WTC11 (cell line): ENCODE measurements at regions not wholly inside any gene's neighbourhood (a gene's known extent, or its start where the extent isn't known, plus 50 kb on each side); places are given as distances from the start of the nearest gene placed in this dataset.

Experiments used
- ATAC-seq: fragments of 200-7000 bp; cut with Tn5 transposase; 2 replicates; pipeline ENCODE4 v1.10.0; 2021; ENCODE audit warnings: mild to moderate bottlenecking, moderate library complexity
- CTCF ChIA-PET: fragments of 300-600 bp; sonication (Branson Sonifier 250); formaldehyde crosslinking; loops from one replicate; lab custom pipeline; 2021; ENCODE audit warnings: antibody characterized with exemption; lab: Charles Lee
- POLR2A ChIA-PET: fragments of 350-600 bp; sonication (Branson Sonifier 250); formaldehyde crosslinking; loops from one replicate; lab custom pipeline; 2021; ENCODE audit warnings: antibody characterized with exemption; lab: Charles Lee
- DNase-seq: peaks from one replicate; pipeline ENCODE4 v3.0.0; 2021; ENCODE audit warnings: low spot score
- H3K27ac Mint-ChIP-seq: 2 replicates; pipeline ENCODE4 v1.8.0; 2021; ENCODE audit warnings: mixed read lengths
- H3K27me3 Mint-ChIP-seq: 2 replicates; pipeline ENCODE4 v1.8.0; 2021; ENCODE audit warnings: low read depth, mild to moderate bottlenecking, moderate library complexity, mixed read lengths
- H3K36me3 Mint-ChIP-seq: 2 replicates; pipeline ENCODE4 v1.8.0; 2021; ENCODE audit warnings: mixed read lengths
- H3K4me1 Mint-ChIP-seq: 2 replicates; pipeline ENCODE4 v1.8.0; 2022; ENCODE audit warnings: mixed read lengths
- H3K4me3 Mint-ChIP-seq: 2 replicates; pipeline ENCODE4 v1.8.0; 2021; ENCODE audit warnings: mild to moderate bottlenecking, moderate library complexity, mixed read lengths
- H3K9me3 Mint-ChIP-seq: 2 replicates; pipeline ENCODE4 v1.8.0; 2021; ENCODE audit warnings: mixed read lengths
- AFF4 ChIP-seq: sonication (generic); formaldehyde crosslinking; IDR thresholded peaks from 2 replicates; pipeline ENCODE4 v1.8.1; 2023; ENCODE audit warnings: mild to moderate bottlenecking, missing genetic modification reagents, borderline replicate concordance
- CREM ChIP-seq: sonication (generic); formaldehyde crosslinking; IDR thresholded peaks from 2 replicates; pipeline ENCODE4 v1.8.1; 2022; ENCODE audit warnings: mild to moderate bottlenecking, missing genetic modification reagents, moderate library complexity
- ESRRA ChIP-seq: sonication (generic); formaldehyde crosslinking; IDR thresholded peaks from 2 replicates; pipeline ENCODE4 v1.8.1; 2022; ENCODE audit warnings: mild to moderate bottlenecking, missing genetic modification reagents, borderline replicate concordance
- FOXK1 ChIP-seq: sonication (generic); formaldehyde crosslinking; IDR thresholded peaks from 2 replicates; pipeline ENCODE4 v1.8.0; 2022; ENCODE audit warnings: mild to moderate bottlenecking, moderate library complexity, missing genetic modification reagents
- HMGA2 ChIP-seq: fragments of 250-450 bp; sonication (Bioruptor Pico); IDR thresholded peaks from 2 replicates; pipeline ENCODE4 v1.4.0; 2021; ENCODE audit warnings: mild to moderate bottlenecking, moderate library complexity
- IRF1 ChIP-seq: sonication (generic); formaldehyde crosslinking; IDR thresholded peaks from 2 replicates; pipeline ENCODE4 v1.8.0; 2023; ENCODE audit warnings: missing genetic modification reagents
- KAT7 ChIP-seq: sonication (generic); formaldehyde crosslinking; IDR thresholded peaks from 2 replicates; pipeline ENCODE4 v1.8.1; 2023; ENCODE audit warnings: missing genetic modification reagents, mild to moderate bottlenecking, borderline replicate concordance
- MAX ChIP-seq: sonication (generic); formaldehyde crosslinking; IDR thresholded peaks from 2 replicates; pipeline ENCODE4 v1.8.0; 2022; ENCODE audit warnings: mild to moderate bottlenecking, missing genetic modification reagents
- NFATC4 ChIP-seq: fragments of 250-450 bp; sonication (Bioruptor Pico); IDR thresholded peaks from 2 replicates; pipeline ENCODE4 v1.9.0; 2021; ENCODE audit warnings: mild to moderate bottlenecking
- SOX15 ChIP-seq: fragments of 250-450 bp; sonication (Bioruptor Pico); IDR thresholded peaks from 2 replicates; pipeline ENCODE4 v1.9.0; 2021; ENCODE audit warnings: mild to moderate bottlenecking
- ZBTB43 ChIP-seq: sonication (generic); formaldehyde crosslinking; IDR thresholded peaks from 2 replicates; pipeline ENCODE4 v1.8.1; 2023; ENCODE audit warnings: mild to moderate bottlenecking, missing genetic modification reagents
- ZNF232 ChIP-seq: sonication (generic); formaldehyde crosslinking; IDR thresholded peaks from 2 replicates; pipeline ENCODE4 v1.8.0; 2022; ENCODE audit warnings: mild to moderate bottlenecking, missing genetic modification reagents
- ZNF317 ChIP-seq: sonication (generic); formaldehyde crosslinking; IDR thresholded peaks from 2 replicates; pipeline ENCODE4 v1.8.1; 2023; ENCODE audit warnings: low read depth, mild to moderate bottlenecking, moderate library complexity, missing genetic modification reagents, borderline replicate concordance
- TF ChIP-seq, protein P1 (sequence below): fragments of 250-450 bp; sonication (Bioruptor Pico); IDR thresholded peaks from 2 replicates; pipeline ENCODE4 v1.9.0; 2021; ENCODE audit warnings: mild to moderate bottlenecking
- TF ChIP-seq, protein P2 (sequence below): sonication (generic); formaldehyde crosslinking; IDR thresholded peaks from 2 replicates; pipeline ENCODE4 v1.8.1; 2023; ENCODE audit warnings: mild to moderate bottlenecking, missing genetic modification reagents, moderate library complexity
- TF ChIP-seq, protein P3 (sequence below): sonication (generic); formaldehyde crosslinking; IDR thresholded peaks from 2 replicates; pipeline ENCODE4 v1.8.0; 2023; ENCODE audit warnings: mild to moderate bottlenecking, missing genetic modification reagents
- TF ChIP-seq, protein P4 (sequence below): fragments of 250-450 bp; sonication (Bioruptor Pico); IDR thresholded peaks from 2 replicates; pipeline ENCODE4 v1.9.0; 2021; ENCODE audit warnings: mild to moderate bottlenecking
- TF ChIP-seq, protein P5 (sequence below): sonication (generic); formaldehyde crosslinking; IDR thresholded peaks from 2 replicates; pipeline ENCODE4 v1.8.0; 2022; ENCODE audit warnings: mild to moderate bottlenecking, missing genetic modification reagents

GRCh38 chr5:145708169-145708568 lies 127.0 kb downstream of the PRELID2 start:
- POLR2A ChIA-PET, result no interaction called here
- DNase-seq (no peak), ATAC-seq (no peak)
- TF ChIP-seq KAT7 (no peak), HMGA2 (CRISPR knock-in tag) (no peak), MAX (CRISPR knock-in tag) (no peak), ESRRA (CRISPR knock-in tag) (no peak), ZBTB43 (CRISPR knock-in tag) (no peak)
- TF ChIP-seq, protein P1, sequence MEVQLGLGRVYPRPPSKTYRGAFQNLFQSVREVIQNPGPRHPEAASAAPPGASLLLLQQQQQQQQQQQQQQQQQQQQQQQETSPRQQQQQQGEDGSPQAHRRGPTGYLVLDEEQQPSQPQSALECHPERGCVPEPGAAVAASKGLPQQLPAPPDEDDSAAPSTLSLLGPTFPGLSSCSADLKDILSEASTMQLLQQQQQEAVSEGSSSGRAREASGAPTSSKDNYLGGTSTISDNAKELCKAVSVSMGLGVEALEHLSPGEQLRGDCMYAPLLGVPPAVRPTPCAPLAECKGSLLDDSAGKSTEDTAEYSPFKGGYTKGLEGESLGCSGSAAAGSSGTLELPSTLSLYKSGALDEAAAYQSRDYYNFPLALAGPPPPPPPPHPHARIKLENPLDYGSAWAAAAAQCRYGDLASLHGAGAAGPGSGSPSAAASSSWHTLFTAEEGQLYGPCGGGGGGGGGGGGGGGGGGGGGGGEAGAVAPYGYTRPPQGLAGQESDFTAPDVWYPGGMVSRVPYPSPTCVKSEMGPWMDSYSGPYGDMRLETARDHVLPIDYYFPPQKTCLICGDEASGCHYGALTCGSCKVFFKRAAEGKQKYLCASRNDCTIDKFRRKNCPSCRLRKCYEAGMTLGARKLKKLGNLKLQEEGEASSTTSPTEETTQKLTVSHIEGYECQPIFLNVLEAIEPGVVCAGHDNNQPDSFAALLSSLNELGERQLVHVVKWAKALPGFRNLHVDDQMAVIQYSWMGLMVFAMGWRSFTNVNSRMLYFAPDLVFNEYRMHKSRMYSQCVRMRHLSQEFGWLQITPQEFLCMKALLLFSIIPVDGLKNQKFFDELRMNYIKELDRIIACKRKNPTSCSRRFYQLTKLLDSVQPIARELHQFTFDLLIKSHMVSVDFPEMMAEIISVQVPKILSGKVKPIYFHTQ (CRISPR knock-in tag), result no peak
- TF ChIP-seq, protein P2, sequence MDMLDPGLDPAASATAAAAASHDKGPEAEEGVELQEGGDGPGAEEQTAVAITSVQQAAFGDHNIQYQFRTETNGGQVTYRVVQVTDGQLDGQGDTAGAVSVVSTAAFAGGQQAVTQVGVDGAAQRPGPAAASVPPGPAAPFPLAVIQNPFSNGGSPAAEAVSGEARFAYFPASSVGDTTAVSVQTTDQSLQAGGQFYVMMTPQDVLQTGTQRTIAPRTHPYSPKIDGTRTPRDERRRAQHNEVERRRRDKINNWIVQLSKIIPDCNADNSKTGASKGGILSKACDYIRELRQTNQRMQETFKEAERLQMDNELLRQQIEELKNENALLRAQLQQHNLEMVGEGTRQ, result no peak
- TF ChIP-seq, all 79 proteins: peak for 0
- H3K4me1 Mint-ChIP-seq, result no peaks in the 10 kb centered on the region
- CTCF ChIA-PET, result interaction anchor here (0.7 to 3.2 kb wide), 4 partner anchors 11 to 333 kb away, joined by 3 to 16 read pairs (median 4); no protein-coding TSS in a partner anchor
- H3K9me3 Mint-ChIP-seq, result no peaks in the 10 kb centered on the region
- H3K27ac Mint-ChIP-seq, result no peak overlapping the region
- H3K4me3 Mint-ChIP-seq, result no peak overlapping the region
- no peaks in the 10 kb centered on the region for H3K27me3 Mint-ChIP-seq
- H3K36me3 Mint-ChIP-seq, result no peaks in the 10 kb centered on the region

GRCh38 chr5:145704724-145705123 lies 130.4 kb downstream of the PRELID2 start:
- Mint-ChIP-seq H3K9me3 (no peaks in the 10 kb centered on the region), H3K27me3 (no peaks in the 10 kb centered on the region), H3K27ac (no peak overlapping the region), H3K36me3 (no peaks in the 10 kb centered on the region), H3K4me3 (no peak overlapping the region), H3K4me1 (no peaks in the 10 kb centered on the region)
- ChIA-PET CTCF (interaction anchor here (1.5 kb wide), 1 partner anchor 25 kb away, joined by 5 read pairs; no protein-coding TSS in a partner anchor), POLR2A (no interaction called here)
- DNase-seq (no peak), ATAC-seq (no peak)
- TF ChIP-seq, protein P3, sequence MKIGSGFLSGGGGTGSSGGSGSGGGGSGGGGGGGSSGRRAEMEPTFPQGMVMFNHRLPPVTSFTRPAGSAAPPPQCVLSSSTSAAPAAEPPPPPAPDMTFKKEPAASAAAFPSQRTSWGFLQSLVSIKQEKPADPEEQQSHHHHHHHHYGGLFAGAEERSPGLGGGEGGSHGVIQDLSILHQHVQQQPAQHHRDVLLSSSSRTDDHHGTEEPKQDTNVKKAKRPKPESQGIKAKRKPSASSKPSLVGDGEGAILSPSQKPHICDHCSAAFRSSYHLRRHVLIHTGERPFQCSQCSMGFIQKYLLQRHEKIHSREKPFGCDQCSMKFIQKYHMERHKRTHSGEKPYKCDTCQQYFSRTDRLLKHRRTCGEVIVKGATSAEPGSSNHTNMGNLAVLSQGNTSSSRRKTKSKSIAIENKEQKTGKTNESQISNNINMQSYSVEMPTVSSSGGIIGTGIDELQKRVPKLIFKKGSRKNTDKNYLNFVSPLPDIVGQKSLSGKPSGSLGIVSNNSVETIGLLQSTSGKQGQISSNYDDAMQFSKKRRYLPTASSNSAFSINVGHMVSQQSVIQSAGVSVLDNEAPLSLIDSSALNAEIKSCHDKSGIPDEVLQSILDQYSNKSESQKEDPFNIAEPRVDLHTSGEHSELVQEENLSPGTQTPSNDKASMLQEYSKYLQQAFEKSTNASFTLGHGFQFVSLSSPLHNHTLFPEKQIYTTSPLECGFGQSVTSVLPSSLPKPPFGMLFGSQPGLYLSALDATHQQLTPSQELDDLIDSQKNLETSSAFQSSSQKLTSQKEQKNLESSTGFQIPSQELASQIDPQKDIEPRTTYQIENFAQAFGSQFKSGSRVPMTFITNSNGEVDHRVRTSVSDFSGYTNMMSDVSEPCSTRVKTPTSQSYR (CRISPR knock-in tag), result no peak
- no peak for TF ChIP-seq AFF4
- TF ChIP-seq ZNF317 (CRISPR knock-in tag), result no peak
- TF ChIP-seq IRF1, result no peak
- no peak for TF ChIP-seq FOXK1 (CRISPR knock-in tag)
- TF ChIP-seq, protein P4, sequence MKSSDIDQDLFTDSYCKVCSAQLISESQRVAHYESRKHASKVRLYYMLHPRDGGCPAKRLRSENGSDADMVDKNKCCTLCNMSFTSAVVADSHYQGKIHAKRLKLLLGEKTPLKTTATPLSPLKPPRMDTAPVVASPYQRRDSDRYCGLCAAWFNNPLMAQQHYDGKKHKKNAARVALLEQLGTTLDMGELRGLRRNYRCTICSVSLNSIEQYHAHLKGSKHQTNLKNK, result no peak
- no peak for TF ChIP-seq NFATC4 (CRISPR knock-in tag)
- TF ChIP-seq CREM, result no peak
- TF ChIP-seq SOX15, result no peak
- no peak for TF ChIP-seq ZBTB43 (CRISPR knock-in tag)
- TF ChIP-seq, protein P5, sequence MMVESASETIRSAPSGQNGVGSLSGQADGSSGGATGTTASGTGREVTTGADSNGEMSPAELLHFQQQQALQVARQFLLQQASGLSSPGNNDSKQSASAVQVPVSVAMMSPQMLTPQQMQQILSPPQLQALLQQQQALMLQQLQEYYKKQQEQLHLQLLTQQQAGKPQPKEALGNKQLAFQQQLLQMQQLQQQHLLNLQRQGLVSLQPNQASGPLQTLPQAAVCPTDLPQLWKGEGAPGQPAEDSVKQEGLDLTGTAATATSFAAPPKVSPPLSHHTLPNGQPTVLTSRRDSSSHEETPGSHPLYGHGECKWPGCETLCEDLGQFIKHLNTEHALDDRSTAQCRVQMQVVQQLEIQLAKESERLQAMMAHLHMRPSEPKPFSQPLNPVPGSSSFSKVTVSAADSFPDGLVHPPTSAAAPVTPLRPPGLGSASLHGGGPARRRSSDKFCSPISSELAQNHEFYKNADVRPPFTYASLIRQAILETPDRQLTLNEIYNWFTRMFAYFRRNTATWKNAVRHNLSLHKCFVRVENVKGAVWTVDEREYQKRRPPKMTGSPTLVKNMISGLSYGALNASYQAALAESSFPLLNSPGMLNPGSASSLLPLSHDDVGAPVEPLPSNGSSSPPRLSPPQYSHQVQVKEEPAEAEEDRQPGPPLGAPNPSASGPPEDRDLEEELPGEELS (CRISPR knock-in tag), result no peak
- TF ChIP-seq ZNF232, result no peak
